Activated CD8-positive, alpha-beta memory T cell treated with anti-CD3 and anti-CD28 coated beads, Interleukin-2, amount 50 U/mL, for 1 hour (primary cell): ENCODE measurements at regions not wholly inside any gene's neighbourhood (a gene's known extent, or its start where the extent isn't known, plus 50 kb on each side); places are given as distances from the start of the nearest gene placed in this dataset.
"Not testable (repeated sequence)": the region's sequence is repeated elsewhere in the genome, so short reads cannot be mapped to it uniquely, and the experiment has no call there.

Experiments
- DNase-seq: peaks from one replicate; pipeline ENCODE4 v3.0.0-alpha.2; 2020; ENCODE audit errors: extremely low read depth

DNA sequence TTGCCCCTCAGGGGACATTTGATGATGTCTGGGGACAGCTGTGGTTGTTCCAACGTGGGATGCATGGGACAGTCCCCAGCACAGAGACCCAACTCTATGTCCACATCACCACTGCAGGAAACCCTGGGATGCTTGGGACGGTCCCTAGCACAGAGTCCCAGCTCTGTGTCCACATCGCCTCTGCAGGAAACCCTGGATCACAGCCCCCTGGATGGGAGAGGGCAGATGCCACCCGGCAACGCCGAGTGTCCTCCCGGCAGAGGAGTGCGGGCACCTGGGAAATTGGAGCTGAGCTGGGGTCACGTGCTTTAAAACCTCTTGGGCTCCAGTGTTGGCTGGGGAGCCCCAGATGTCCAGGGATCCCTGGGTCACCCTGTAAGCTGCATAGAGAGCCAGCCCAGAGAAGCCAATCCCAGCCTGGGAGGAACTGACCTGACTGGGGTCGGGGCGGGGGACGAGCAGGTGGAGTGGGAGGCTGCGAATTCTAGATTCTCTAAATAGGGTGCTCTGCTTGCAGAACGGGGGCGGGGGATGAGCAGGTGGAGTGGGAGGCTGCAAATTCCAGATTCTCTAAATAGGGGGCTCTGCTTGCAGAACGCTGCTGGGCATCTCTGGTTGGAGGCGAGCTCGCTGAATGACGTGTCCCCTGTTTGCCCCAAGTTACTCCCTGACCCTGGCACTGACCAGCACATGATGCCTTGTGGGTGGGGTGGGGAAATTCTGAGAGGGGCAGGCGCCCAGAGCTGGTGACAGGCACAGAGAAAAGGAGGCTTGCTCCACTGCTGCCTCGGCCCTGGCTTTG, 1197.8 kb downstream of the BRD1 start:
- DNase-seq: no peak

DNA sequence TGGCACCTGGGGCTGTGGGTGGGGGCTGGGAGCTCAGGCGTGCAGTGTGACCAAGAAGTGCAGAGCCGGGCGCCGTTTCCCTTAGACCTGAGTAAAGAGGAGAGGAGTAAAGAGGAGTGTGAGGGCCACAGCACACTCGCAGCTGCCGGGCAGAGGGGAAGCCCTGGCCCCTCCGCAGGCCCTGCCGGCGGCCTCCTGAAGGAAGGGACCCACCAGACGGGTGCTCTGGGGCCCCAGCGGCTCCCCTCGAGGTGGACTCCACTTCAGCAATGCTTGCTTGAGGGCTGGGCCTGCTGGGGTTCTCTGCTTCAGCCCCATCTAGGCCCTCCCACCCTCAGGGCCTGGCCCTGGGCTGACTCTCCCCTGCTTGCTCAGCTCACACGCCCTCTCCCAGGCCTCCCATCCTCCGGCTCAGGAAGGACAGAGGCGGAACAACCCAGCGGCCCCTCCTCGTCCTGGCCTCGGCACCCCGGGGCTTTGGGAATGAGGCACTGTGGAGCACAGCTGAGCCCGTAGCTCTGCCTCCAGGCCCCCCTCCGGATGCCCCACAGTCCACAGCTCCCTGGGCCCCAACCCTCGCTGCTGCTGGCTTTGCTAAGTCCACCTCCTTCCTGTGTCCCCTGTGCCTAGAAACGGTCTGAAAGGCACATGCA, 1198.7 kb downstream of the BRD1 start:
- DNase-seq: no peak

DNA sequence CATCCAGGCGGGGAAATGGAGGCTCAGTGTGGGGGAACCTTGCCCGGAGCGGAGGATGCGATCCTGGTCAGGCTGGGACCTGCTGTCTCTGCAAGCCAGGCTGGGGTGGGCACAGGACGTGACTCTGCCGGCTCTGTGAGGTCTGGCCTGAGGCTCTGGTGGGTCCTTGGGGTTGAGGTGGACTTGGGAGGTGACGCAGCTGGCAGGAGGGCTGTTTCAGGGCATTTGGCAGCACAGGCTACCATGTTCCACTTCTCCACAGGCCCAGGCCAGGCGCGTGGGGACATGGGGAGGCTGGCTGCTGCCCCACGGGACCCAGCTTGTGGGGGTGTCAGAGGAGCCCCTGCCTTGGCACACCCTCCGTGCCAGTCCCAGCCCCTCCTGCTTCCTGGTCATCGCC, 1199.7 kb downstream of the BRD1 start:
- no peak for DNase-seq

DNA sequence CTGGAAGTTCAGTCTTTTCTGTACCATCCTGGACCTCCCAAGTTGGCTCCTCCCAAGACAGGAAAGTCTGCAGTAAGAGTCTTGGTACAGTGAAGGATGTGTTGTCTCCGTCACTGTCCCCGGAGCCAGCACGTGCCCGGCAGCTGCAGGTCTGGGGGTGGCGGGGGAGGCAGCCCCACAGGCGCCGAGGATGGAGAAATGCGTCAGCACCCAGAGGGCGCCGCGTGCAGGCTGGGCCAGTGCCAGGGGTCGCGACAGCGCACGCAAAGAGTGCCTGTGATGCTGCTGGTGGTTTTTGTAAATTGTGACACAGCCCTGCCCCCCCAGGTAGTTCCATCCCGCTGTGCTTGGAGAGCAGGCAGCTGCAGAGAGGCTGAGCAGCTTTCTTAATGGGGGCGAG, 1200.5 kb downstream of the BRD1 start:
- no peak for DNase-seq

DNA sequence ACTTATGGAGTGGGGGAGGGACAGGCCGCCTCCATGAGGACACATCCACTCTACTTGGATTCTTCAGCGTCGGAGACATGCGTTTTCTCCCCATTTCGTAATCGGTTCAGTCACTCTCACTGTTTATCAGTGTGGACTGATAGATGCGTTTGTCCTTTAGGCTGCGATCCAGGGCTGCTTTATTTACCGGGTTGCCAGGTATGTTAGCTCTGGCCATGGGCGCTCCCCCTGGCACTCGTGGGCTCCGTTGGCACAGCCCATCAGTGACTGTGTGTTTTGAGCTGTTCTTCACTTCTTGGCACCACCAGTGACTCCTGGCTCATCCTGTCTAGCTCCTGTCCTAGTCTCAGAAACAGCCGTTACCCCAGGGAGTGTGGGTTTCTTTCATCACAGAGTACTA, 1203.3 kb downstream of the BRD1 start:
- DNase-seq: no peak

DNA sequence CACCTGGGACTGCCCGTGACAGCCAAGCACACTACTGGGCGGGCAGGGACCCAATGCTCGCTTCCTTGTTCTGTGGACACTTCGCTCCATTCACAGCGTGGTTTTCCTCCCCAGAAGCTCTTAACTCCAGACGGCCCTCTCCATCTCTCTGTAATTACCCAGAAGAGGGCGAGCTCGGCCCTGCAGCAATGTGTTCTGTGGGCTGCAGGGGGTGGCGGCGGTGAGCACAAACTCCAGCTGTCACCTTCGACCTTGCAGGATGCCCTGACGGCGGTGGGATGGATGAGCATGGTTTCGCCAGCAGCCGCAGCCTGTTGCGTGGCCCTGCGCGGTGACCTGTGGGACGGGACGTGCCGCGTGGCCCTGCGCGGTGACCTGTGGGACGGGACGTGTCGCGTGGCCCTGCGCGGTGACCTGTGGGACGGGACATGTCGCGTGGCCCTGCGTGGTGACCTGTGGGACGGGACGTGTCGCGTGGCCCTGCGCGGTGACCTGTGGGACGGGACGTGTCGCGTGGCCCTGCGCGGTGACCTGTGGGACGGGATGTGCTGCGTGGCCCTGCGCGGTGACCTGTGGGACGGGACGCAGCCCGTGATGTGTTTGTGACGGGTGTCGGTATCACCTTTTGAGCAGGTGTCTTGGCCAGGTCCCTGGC, 1204.7 kb downstream of the BRD1 start:
- no peak for DNase-seq

DNA sequence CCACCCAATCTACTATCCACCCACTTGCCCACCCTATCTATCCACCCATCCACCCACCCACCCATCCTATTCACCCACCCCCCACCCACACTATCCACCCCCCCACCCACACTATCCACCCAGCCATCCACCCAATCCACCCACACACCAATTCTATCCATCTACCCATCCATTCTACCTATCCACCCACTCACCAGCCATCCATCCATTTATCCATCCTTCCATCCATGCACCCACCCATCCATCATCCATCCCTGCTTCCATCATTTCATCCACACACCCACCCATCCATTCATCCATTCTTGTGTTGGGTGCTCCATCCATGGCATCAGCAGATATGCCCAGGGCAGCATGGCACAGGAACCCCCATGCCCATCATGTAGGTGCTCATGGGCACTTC, 1206.6 kb downstream of the BRD1 start:
- no peak for DNase-seq

DNA sequence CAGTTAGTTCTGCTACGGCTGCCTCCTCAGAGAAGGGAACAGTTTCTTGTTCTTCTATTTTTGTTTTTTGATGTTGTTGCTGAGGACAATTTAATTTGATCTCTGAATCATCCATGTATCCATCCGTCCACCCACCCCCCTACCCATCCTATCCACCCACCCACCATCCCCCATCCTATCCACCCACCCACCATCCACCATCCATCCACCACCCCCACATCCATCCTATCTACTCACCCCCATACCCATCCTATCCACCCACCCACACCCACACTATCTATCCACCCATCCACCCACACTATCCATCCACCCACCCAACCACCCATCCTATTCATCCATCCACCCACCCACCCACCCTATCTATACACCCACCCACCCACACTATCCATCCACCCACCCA, 1207.2 kb downstream of the BRD1 start:
- DNase-seq: not testable (repeated sequence)

DNA sequence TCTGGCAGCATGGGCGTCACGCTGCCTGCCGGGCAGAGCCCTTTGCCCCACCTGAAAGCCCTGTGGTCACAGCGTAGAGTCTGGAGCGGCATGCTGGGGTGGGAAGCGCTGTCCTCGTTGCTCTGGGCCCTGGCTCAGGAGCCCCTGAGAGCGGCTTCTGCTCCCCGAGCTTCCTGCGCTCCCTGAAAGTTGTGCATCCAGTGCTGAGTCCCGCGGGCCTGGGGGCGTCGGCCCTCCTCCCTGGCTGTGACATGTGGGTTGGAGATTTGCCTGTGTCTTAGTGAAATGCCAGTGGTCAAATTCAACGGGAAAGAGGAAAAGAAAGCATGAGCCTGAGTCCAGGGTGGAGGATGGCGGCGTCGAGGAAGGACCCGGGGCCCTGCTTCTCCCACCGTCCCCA, 1208.0 kb downstream of the BRD1 start:
- no peak for DNase-seq

DNA sequence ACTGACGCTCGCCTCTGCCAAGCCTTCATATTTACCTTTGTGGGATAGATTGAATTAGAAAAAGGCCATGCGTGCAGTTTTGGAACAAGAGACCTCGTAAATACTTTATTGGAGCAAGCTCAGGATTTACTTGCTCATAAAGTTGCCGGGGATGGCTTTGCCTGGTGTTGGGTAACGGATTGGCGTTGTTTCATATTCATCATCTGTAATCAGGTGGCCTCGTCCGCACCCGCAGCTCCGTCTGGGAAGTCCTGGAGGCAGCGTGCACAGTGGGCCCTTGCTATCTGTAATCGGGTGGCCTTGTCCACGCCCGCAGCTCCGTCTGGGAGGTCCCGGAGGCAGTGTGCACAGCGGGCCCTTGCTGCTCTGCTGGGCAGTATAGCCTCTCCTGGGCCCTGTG, 1209.3 kb downstream of the BRD1 start:
- DNase-seq: no peak

DNA sequence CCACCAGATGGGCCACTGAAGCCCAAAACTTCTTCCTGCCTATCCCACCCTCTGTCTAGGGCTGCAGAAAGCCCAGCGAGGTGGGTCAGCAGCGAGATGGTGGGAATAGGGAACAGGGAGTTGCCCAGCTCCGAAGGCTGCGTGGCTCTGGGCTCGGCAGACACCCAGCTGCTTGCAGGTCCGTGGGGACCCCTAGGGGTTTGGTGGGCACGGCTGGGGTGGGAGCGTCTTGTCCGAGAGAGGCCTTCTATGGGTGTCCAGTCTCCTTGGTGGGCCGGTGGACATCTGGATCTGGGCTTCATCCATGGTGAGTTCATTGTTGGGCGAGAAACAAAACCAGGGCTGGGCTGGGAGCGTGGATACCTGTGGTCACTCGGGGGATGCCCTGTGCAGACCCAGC, 1211.0 kb downstream of the BRD1 start:
- no peak for DNase-seq

DNA sequence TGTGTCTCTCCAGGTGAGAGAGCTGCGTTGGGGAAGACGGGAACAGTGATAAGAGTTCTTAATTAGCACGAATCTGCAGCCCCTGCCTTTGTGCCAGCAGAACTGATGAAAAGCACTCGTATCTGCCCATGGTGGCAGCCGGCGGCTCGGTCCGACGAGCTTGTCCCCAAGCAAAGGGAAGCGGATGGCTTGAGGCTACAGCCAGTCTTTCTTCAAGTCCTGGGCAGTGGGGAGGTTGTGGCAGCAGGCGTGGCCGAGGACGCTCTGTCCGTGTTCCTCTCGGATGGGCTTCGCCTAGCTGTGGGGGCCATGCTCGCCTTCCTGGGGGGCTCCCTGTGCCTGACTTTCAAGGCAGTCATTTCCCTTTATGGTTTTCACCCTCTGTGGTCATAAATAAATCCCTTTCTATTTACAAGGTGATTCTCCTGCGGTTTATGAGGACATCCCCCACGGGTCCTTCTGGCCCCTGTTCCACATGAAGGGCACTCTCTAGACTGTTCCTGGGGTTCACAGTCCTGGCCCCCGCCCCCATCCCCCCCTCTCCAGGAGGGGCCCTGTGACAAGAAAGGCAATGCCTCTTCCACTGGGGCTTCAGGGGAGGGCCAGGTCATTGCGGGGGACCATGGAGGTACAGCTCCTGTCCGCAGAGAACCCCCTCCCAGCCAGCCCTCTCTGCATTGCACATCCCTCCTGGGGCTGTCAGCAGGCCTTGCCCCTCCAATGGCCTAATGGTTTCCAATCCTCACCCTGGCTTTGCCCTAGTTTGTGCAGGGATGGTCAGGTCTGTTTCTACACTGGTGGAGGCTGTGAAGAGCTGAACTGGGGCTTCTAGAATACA, 1212.3 kb downstream of the BRD1 start:
- no peak for DNase-seq

DNA sequence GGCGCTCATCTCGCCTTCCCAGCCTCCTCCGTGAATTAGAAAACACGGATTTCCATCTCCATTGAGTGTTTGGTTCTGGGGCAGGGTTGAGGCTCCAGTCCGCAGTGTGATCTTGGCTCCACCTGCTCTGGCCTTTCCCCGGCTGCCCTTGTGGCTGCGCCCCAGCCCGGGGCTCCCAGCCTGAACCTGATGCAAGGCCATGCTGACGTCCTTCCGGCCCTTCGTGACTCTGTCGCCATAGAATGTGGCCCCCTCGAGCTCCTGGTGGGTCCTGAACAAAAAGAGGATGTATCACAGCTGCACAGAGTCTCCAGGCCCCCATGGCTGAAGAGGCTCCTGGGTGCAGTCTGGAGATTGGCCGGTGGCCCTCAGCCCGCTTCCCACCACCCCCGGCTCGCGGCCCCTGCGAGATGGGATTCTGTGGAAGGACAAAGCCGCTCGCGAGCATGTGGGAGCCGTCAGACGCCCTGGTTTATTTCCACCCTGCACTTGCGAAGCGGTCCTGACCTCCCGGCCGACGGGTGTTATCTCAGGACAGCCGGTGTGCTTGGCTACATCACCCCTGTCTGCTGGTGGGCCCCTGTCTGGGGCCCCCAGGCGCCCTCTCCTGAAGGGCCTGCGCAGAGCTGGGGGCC, 1214.0 kb downstream of the BRD1 start:
- no peak for DNase-seq

DNA sequence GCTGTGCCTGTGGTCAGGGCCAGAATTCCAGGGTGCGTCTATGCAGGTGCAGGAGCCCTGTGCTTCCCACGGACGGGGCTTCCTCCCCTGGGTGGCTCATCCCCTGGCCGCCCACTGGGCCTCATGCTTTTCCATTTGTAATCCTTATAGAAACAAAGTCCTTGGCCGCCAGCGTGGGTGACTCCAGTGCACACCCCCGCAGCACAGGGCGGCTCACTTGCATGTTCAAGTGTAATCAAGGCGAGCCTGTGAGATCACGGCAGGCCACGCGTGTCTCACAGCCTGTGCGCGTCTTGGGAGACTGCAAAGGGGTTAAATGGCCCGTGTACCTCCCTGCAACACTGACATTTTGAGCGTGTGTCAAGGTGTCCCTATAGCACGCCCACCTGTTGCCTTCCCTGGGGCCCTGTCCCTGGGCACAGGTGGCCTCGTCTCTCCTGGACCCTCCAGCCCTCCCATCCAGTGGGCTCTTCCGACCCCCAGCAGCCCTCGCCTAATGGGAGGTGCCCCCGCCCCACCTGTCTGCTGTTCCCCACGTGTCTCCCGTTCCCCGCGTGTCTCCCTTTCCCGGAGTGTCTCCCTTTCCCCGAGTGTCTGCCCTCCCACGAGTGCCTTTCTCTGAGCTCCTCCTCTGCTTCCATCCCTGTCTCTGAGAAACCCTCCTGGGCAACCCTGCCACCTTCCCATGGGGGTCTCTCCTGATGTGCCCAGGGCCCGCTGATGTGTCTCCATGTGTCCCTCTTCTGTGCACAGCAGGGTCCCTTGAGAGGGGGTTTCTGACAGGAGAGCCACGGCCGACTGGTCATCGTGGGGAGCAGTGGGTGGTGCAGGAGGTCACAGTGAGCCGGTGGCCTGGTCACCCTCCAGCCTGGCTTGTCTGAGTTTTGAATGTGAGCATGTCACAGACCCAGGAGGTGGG, 1215.3 kb downstream of the BRD1 start:
- no peak for DNase-seq

DNA sequence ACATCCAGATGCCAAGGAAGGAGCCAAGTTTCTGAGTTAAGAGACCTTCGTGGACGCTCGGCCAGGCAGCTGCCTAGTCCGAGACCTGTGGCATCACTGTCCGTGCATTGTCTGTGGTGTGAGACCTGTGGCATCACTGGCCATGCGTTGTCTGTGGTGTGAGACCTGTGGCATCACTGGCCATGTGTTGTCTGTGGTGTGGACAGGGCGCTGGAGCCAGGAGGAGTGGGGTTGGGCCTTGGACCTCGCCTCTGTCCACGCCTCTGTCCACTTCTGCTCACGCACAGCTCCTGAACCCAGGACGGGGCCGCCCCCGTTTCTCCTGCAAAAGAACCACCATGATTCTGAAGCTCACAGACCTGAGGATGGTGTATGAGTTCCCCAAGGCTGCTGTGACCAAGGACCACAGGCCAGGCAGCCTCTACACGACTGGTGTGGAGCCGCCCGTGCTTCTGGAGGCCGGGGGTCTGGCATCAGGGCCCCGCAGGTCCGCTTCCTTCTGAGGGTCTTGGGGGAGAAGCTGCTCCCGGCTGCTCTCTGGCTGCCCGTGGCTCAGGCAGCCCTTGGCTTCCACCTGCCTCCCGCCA, 1218.3 kb downstream of the BRD1 start:
- DNase-seq: no peak

DNA sequence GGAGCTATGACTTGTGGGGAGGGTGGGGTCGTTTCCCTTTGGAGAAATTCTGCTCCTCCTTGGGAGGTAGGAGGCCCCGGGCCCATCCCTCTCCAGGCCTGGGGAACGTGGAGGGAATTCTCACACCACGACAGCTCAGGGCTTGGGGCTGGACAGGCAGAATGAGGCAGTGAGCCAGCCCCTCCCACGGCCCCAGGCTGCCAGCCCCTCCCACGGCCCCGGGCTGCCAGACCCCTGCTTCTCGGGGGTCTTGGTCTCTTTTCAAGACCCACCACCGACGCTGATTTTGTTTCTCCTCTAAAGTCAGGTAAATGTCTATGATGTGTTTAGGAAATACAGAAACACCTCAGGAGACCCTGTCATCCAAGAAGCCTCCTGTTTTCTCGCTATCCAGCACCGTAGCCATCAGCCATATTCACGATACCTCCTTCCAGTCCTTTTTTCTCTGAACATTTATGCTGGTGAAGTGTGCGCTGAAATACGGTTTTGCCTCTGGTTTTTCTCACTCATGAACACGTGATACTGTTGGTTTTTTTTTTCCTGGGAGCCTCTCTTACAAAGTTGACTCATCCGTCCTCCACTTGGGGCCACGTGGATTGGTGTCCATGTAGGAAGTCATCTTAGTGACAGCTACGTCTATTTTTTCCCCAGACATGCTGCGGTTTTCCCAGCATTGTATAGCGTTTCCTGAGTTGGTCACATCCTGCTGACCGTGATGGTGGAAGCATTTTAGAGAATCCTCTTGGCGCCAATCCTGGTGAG, 1219.6 kb downstream of the BRD1 start:
- no peak for DNase-seq

DNA sequence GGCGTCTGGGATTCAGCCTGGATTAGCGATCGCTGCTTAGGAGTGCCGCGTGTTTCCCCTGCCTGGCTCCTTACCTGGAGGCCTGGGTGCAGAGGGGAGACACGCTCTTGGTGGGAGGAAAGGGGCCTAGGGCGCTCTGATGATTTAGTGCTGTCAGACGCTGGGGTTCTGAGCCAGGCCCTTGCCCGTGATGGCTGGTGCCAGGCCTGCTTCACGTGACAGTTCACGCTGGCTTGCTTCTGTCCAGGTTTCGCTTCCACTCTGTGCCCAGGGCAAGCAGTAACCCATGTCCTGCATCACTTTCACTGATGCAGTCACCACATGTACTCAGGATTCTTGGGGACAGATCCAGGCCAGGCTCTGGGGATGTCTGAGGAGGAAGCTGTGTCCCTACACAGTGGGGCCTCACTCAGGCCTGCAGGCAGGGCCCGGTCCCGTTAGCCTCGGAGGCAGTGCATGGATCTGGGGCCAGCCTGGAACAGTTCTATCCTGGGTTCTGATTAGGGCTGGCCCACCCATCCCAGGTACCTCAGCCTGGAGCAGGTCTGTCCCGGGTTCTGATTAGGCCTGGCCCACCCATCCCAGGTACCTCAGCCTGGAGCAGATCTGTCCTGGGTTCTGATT, 1220.9 kb downstream of the BRD1 start:
- no peak for DNase-seq

DNA sequence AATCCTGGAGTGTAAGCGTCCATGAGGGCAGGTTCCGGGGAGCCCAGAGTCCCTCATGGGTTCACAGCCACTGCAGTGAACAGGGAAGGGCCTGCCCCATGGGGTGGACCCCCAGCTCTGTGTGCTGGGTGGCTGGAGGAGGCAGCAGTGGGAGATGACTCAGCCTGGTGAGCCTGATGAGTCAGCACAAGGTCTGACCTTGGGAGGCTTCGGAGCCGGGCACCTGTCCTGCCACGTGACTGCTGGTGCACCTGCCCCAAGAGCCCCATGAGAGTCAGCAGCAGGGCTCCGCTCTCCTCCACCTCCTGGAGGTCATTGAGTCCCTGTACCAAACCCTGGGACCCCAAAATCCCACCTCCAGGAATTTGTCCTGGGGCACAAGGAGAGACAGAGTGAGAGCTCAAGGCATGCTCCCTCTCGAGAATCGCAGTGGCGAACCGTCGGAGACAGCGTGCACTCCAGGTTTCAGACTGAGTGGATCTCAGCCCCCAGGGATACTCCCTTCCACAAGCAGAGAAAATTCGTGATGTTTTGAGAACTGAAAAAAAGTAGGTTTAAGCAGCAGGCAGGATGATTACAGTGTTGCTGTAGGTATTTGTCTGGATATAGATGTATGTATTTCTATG, 1221.7 kb downstream of the BRD1 start:
- DNase-seq: no peak

DNA sequence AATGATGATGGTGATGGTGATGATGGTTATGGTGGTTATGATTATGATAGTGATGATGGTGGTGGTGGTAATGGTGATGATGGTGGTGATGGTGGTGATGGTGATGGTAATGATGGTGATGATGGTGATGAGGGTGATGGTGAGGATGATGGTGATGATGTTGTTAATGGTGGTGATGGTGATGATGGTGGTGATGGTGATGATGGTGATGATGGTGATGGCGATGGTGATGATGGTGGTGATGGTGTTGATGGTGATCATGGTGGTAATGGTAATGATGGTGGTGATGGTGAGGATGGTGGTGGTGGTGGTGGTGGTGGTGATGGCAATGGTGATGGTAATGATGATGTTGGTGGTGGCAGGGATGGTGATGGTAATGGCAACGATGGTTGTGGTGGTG, 1222.5 kb downstream of the BRD1 start:
- no peak for DNase-seq
